ENCODE measurements at regions not wholly inside any gene's neighbourhood (a gene's known extent, or its start where the extent isn't known, plus 50 kb on each side); places are given as distances from the start of the nearest gene placed in this dataset.

DNA sequence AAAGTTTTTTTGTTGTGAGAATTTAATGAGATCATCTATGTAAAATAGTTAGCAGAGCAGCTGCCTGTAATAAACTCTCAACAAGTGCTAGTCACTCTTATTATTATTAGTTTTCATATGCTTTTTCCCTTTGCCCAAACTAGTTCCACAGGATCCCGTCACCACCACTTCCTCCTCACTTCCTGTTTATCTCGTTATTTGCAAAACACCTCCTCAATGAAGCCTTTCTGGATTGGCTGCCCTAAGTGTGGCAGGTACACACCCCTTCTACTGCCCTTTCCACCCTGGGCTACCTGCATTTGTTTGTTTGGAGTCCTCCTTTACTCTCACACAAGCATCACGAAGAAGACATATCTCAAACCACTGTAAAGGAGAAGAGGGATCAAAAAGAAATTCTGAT is 54.4 kb upstream of the KLF3 start:
- DNase-seq = no peak

DNA sequence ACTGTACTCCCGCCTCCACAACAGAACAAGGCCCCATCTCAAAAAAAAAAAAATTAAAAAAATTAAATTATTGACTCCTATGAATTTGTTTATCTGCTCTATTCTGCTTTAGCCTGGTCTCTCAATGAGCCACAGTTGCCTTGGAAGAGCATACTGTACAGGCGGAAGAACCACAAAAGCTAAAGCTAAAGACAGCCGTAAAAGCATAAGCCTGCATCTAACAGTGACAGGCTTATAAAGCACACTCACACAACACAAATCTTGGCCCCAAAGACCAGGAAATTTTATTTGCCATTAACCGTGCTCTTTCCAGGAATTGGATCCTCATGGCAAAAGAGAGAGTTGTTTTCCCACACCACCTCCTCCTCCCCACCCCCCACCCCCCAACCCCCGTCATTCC is 53.5 kb upstream of the KLF3 start:
- DNase-seq = no peak

DNA sequence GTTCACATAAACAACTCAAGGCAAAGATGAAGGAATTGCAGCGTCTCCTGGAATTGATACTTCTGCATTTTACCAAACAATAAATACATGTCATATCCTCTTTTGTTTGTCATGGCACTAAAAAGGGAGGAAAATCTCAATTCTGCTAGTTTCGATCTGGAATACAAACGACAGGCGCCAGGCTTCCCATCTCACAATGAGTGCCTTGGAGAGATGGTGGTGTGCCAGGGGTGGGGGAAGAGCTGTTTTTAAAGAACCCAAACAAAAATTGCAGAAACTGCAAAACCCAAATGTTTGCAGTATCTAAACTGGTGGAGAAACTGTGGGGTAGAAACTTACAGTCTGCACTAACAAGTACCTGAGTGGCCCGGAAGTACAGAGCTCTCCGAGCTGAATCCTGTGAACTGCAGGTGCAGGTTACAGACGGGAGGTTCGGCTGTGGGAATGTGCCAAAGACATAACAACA is 53.0 kb upstream of the KLF3 start:
- DNase-seq = no peak

DNA sequence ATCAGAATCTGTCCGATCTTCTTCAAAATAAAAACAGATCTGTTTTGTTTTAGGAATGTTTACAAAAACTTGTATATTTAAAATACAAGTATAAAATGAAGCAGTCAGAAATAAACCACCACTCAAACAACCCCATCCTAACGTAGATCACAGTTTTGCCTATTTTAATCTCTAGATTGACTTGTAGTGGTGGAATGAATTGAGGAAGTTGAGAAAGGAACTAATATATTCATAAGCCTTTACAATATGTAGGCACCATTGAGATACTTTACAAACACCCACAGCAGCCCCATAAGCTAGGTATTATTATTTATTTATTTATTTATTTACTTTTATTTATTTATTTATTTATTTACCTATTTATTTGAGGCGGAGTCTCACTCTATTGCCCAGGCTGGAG is 52.3 kb upstream of the KLF3 start:
- DNase-seq = no peak

DNA sequence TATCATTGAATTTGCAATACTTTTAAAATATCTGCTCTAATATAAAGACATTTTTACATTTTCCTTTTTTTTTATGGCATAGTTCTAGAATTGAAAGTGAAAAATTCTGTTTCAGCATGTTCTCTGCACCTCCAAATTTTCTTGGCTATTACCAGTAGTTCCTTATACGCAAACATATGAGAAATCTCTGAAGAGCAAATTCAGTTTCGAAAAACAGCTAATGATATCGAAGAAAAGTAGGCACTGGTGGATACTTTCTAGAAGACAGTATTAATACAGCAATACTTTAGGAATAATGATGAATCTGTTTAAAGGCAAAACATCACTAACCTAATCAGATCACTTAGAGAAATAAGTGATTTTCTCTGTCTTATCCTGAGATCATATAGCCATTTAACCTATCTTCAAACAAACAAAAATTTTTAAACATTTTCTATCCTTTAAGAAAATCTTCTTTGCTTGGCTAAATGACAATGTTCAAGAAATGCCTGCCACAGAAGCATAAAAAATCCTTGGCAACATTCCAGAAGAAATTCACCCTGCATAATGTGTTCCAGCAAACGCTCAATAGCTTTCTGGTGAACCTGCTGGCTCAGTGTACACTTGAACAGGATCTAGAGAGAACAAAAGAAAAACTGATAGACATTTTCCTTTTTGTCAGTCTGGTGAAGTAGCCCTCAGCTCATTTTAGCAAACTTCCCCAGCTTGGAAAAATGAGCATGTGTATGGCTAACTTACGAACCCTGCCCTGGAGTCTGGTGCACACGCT is 51.2 kb upstream of the KLF3 start:
- no peak for DNase-seq

Measured in NCI-H748 treated with DMSO at 0.1 percent for 48 hours (cell line).